ENCODE measurements at regions not wholly inside any gene's neighbourhood (a gene's known extent, or its start where the extent isn't known, plus 50 kb on each side); places are given as distances from the start of the nearest gene placed in this dataset.

DNA sequence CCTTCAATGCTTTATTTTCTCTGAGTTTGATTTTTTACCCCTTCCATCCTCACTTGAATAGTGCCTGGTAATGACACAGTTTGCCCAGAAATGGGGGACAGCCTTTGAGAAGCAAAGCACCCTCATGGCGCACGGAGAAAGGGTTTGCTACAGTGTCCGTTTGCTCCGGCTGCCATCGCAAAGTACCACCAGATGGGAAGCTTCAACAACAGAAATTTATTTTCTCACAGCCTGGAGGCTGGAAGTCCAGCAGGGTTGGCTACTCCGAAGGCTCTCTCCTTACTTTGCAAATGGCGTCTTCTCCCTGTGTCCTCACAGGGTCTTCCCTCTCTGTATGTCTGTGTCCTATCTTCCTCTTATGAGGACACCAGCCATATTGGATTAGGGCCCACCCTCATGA lies 327.7 kb upstream of the KAZN start:
- TF ChIP-seq, protein P1, sequence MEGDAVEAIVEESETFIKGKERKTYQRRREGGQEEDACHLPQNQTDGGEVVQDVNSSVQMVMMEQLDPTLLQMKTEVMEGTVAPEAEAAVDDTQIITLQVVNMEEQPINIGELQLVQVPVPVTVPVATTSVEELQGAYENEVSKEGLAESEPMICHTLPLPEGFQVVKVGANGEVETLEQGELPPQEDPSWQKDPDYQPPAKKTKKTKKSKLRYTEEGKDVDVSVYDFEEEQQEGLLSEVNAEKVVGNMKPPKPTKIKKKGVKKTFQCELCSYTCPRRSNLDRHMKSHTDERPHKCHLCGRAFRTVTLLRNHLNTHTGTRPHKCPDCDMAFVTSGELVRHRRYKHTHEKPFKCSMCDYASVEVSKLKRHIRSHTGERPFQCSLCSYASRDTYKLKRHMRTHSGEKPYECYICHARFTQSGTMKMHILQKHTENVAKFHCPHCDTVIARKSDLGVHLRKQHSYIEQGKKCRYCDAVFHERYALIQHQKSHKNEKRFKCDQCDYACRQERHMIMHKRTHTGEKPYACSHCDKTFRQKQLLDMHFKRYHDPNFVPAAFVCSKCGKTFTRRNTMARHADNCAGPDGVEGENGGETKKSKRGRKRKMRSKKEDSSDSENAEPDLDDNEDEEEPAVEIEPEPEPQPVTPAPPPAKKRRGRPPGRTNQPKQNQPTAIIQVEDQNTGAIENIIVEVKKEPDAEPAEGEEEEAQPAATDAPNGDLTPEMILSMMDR (conservative IDR thresholded peaks at IDR 0.05 in 1 of 2, IDR thresholded peaks at IDR 0.05 in 1 of 2; ENCODE audit: extremely low read depth in 1 of 2, insufficient read depth in 1 of 2, low read depth in 1 of 2, low read length in 2 of 2): no peak
- TF ChIP-seq EZH2 (IDR thresholded peaks at IDR 0.05; ENCODE audit: borderline replicate concordance, low read length): no peak

Data from mammary epithelial cell (primary cell).